B cell (primary cell): ENCODE measurements at regions not wholly inside any gene's neighbourhood (a gene's known extent, or its start where the extent isn't known, plus 50 kb on each side); places are given as distances from the start of the nearest gene placed in this dataset.

ENCODE experiments used
- ATAC-seq: fragments of 200-7000 bp; cut with Tn5 transposase; one replicate; pipeline ENCODE4 v1.10.0; 2021; ENCODE audit warnings: low read depth, mild to moderate bottlenecking, moderate number of reproducible peaks, moderate library complexity
- CTCF ChIA-PET: fragments of 350-600 bp; sonication (Branson Sonifier 250); formaldehyde crosslinking; loops from one replicate; lab custom pipeline; 2021; ENCODE audit warnings: antibody characterized with exemption, inconsistent platforms; lab: Charles Lee
- POLR2A ChIA-PET: fragments of 350-600 bp; sonication (Branson Sonifier 250); formaldehyde crosslinking; loops from one replicate; lab custom pipeline; 2021; ENCODE audit warnings: antibody characterized with exemption; lab: Charles Lee
- DNase-seq: peaks from one replicate; pipeline ENCODE4 v3.0.0; 2013
- H2AFZ ChIP-seq: 2 replicates; pipeline ENCODE4 v1.6.1; 2012; ENCODE audit warnings: mild to moderate bottlenecking, low read depth, low read length; ENCODE audit not compliant: insufficient read depth, poor library complexity, severe bottlenecking
- H3K27ac ChIP-seq, 2 donors: 1 replicate in 1 of 2; 2 replicates in 1 of 2; pipeline ENCODE4 v1.5.1; 2012 to 2013; ENCODE audit warnings: low read length in 2 of 2, mild to moderate bottlenecking in 2 of 2, moderate library complexity in 1 of 2
- H3K27me3 ChIP-seq, 4 experiments: fragments of 200-600 bp in 1 of 4; sonication (generic) in 1 of 4; replicated peaks in 1 of 4; 1 replicate in 2 of 4; 2 replicates in 2 of 4; pipeline versions ENCODE4 v1.6.1 to v1.7.0; 2013 to 2016; ENCODE audit warnings: low read length in 3 of 4, mild to moderate bottlenecking in 2 of 4, mixed read lengths in 1 of 4, moderate library complexity in 1 of 4; ENCODE audit not compliant: insufficient read depth in 4 of 4, control insufficient read depth in 3 of 4; ENCODE audit errors: control extremely low read depth in 1 of 4
- H3K36me3 ChIP-seq, 2 experiments: replicated peaks in 1 of 2; 1 replicate in 1 of 2; 2 replicates in 1 of 2; pipeline versions ENCODE4 v1.6.1 to v1.7.1; 2013; ENCODE audit warnings: low read length in 1 of 2; ENCODE audit not compliant: insufficient read depth in 2 of 2, control insufficient read depth in 1 of 2; ENCODE audit errors: control extremely low read depth in 1 of 2, extremely low read depth in 1 of 2
- H3K4me1 ChIP-seq, 2 donors: fragments of 200-600 bp in 1 of 2; sonication (generic) in 1 of 2; 1 replicate in 1 of 2; 2 replicates in 1 of 2; pipeline versions ENCODE4 v1.5.1 to v1.6.1; 2013 to 2017; ENCODE audit warnings: low read length in 2 of 2; ENCODE audit not compliant: control insufficient read depth in 2 of 2, insufficient read depth in 2 of 2
- H3K4me2 ChIP-seq: replicated peaks from 2 replicates; pipeline ENCODE3; 2012; ENCODE audit warnings: mild to moderate bottlenecking, low read depth, low read length; ENCODE audit not compliant: poor library complexity, severe bottlenecking
- H3K4me3 ChIP-seq, 5 experiments: fragments of 200-600 bp in 1 of 5; sonication (generic) in 1 of 5; 1 replicate in 3 of 5; 2 replicates in 2 of 5; pipeline versions ENCODE4 v1.5.1 to v1.7.0; 2011 to 2016; ENCODE audit warnings: low read length in 4 of 5, mild to moderate bottlenecking in 4 of 5, low read depth in 2 of 5, control low read depth in 1 of 5, moderate library complexity in 1 of 5; ENCODE audit not compliant: insufficient read depth in 1 of 5; ENCODE audit errors: control extremely low read depth in 1 of 5, extremely low read depth in 1 of 5
- H3K79me2 ChIP-seq: fragments of 200-600 bp; sonication (generic); one replicate; pipeline ENCODE4 v1.6.0; 2016; ENCODE audit warnings: low read length; ENCODE audit not compliant: control insufficient read depth, insufficient read depth
- H3K9ac ChIP-seq: fragments of 200-600 bp; sonication (generic); 2 replicates; pipeline ENCODE4 v1.6.1; 2017; ENCODE audit warnings: mild to moderate bottlenecking, low read length, moderate library complexity
- H3K9me3 ChIP-seq, 3 donors: one replicate each; pipeline versions ENCODE4 v1.6.1 to v1.7.1; 2013; ENCODE audit warnings: low read length in 2 of 3; ENCODE audit not compliant: control insufficient read depth in 2 of 3, insufficient read depth in 1 of 3; ENCODE audit errors: control extremely low read depth in 1 of 3
- H4K20me1 ChIP-seq: 2 replicates; pipeline ENCODE4 v1.6.0; 2012; ENCODE audit warnings: mild to moderate bottlenecking, low read length; ENCODE audit not compliant: insufficient read depth, control insufficient read depth, poor library complexity, severe bottlenecking
- H3K27ac Mint-ChIP-seq: one replicate; pipeline ENCODE4 v1.8.0; 2021; ENCODE audit warnings: mixed read lengths
- H3K27me3 Mint-ChIP-seq: one replicate; pipeline ENCODE4 v1.8.0; 2021; ENCODE audit warnings: mixed read lengths
- H3K4me1 Mint-ChIP-seq: one replicate; pipeline ENCODE4 v1.8.0; 2021; ENCODE audit warnings: mixed read lengths
- H3K4me3 Mint-ChIP-seq: one replicate; pipeline ENCODE4 v1.8.0; 2021; ENCODE audit warnings: mixed read lengths
- H3K9me3 Mint-ChIP-seq: one replicate; pipeline ENCODE4 v1.8.0; 2022; ENCODE audit warnings: mixed read lengths; ENCODE audit not compliant: insufficient read depth
- EZH2 ChIP-seq: IDR thresholded peaks from 2 replicates; pipeline ENCODE4 v1.6.1; 2012; ENCODE audit warnings: borderline replicate concordance, low read depth, mild to moderate bottlenecking, moderate library complexity, low read length; ENCODE audit not compliant: insufficient read depth, poor library complexity, severe bottlenecking
- WGBS: methylation state at CpG from one replicate; pipeline ENCODE4 v1.1.5; 2013; ENCODE audit warnings: missing lambda C conversion rate; ENCODE audit not compliant: insufficient coverage; 5-methylcytosine and 5-hydroxymethylcytosine counted together
- intact Hi-C: fragments of 100-400 bp; cut with micrococcal nuclease; formaldehyde crosslinking; loops from one replicate; pipeline ENCODE4 v1.10.0; 2022
- TF ChIP-seq, protein P1 (sequence below): fragments of 200-600 bp; IDR thresholded peaks from one replicate; pipeline ENCODE4 v1.8.0; 2022; ENCODE audit warnings: antibody characterized with exemption, mild to moderate bottlenecking

DNA sequence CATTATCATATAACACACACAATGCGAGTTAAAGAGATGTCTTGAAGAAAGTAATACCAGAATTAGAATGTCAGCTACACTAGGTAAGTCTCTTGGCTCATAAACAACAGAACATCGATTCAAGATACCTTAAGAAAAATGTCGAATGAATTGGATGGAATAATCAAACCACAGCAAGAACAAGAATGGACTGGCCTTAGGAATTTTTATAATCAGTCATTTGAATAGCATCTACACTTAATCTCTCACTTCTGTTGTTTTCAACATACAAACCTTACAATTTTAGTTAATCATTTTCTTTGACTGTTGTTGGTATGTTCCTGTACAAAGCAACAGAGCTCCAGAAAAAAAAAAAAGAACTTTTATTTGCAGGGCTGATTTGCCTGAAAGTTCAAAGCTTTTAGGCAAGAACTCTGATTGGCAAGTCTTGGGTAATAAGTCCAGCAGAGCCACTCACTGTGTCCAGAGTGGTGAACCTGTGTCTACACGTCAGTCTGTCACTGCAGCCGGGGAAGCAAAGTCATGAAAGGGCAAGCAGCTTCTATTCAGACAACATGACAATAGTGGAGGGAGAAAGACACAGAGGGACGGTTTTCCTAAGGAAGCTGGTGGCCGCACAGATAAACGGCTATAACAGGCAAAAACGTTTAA, 1026.1 kb upstream of the MIR17HG start:
- Histone ChIP-seq H3K4me3 (no peak overlapping the region), H3K9me3 (no peaks in the 10 kb centered on the region), H3K36me3 (no peaks in the 10 kb centered on the region), H3K9ac (no peak overlapping the region), H3K4me1 (no peaks in the 10 kb centered on the region), H2AFZ (no peak overlapping the region), H4K20me1 (no peaks in the 10 kb centered on the region), H3K79me2 (no peaks in the 10 kb centered on the region), H3K4me2 (no peak overlapping the region), H3K27ac (no peak overlapping the region), H3K27me3 (no peaks in the 10 kb centered on the region)
- Mint-ChIP-seq H3K27ac (no peak overlapping the region), H3K4me3 (no peak overlapping the region), H3K9me3 (no peaks in the 10 kb centered on the region), H3K27me3 (no peaks in the 10 kb centered on the region), H3K4me1 (no peaks in the 10 kb centered on the region)
- intact Hi-C loops, result no loop called here
- 85% methylated on average over 2 of the region's 9 CpGs for WGBS
- ATAC-seq, result no peak
- ChIA-PET CTCF (no interaction called here), POLR2A (no interaction called here)
- no peak for DNase-seq
- TF ChIP-seq, protein P1, sequence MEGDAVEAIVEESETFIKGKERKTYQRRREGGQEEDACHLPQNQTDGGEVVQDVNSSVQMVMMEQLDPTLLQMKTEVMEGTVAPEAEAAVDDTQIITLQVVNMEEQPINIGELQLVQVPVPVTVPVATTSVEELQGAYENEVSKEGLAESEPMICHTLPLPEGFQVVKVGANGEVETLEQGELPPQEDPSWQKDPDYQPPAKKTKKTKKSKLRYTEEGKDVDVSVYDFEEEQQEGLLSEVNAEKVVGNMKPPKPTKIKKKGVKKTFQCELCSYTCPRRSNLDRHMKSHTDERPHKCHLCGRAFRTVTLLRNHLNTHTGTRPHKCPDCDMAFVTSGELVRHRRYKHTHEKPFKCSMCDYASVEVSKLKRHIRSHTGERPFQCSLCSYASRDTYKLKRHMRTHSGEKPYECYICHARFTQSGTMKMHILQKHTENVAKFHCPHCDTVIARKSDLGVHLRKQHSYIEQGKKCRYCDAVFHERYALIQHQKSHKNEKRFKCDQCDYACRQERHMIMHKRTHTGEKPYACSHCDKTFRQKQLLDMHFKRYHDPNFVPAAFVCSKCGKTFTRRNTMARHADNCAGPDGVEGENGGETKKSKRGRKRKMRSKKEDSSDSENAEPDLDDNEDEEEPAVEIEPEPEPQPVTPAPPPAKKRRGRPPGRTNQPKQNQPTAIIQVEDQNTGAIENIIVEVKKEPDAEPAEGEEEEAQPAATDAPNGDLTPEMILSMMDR, result no peak
- no peak for TF ChIP-seq EZH2

DNA sequence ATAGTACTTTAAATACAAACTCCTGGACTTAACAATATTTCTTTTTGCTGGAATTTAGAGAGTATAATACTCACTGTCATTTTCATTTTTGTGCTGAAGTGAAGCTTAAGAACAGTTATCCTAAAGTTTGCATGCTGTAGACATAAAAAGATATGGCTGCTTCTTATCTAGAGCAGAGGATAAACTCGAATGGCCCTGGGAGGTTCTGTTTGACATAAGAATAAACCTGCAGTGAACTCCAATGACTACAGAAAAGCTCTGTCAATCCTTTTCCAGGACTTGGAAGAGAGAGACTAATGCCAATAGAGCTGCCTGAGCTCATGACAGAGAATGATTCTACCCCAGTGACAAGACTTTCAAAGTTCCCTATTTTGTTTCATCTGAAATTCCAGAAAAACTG, 1017.8 kb upstream of the MIR17HG start:
- intact Hi-C loops, result no loop called here
- Histone ChIP-seq H3K27me3 (no peaks in the 10 kb centered on the region), H3K79me2 (no peaks in the 10 kb centered on the region), H3K4me2 (no peak overlapping the region), H3K4me3 (no peak overlapping the region), H3K9ac (no peak overlapping the region), H3K27ac (no peak overlapping the region), H2AFZ (no peak overlapping the region), H4K20me1 (no peaks in the 10 kb centered on the region), H3K9me3 (no peaks in the 10 kb centered on the region), H3K4me1 (no peaks in the 10 kb centered on the region), H3K36me3 (no peaks in the 10 kb centered on the region)
- Mint-ChIP-seq H3K4me1 (no peaks in the 10 kb centered on the region), H3K4me3 (no peak overlapping the region), H3K27ac (no peak overlapping the region), H3K27me3 (no peaks in the 10 kb centered on the region), H3K9me3 (no peaks in the 10 kb centered on the region)
- TF ChIP-seq EZH2, result no peak
- TF ChIP-seq, protein P1, result no peak
- ChIA-PET CTCF (no interaction called here), POLR2A (no interaction called here)
- DNase-seq (no peak), ATAC-seq (no peak)
- 75% methylated on average over 1 of the region's 1 CpG for WGBS
